Gastroesophageal sphincter (tissue), 3 donors: ENCODE measurements at regions not wholly inside any gene's neighbourhood (a gene's known extent, or its start where the extent isn't known, plus 50 kb on each side); places are given as distances from the start of the nearest gene placed in this dataset.

Source experiments
- CTCF ChIP-seq, 4 experiments: fragments of 200-600 bp in 2 of 4; fragments of 450-650 bp in 2 of 4; sonication (generic) in 1 of 4; IDR thresholded peaks; one replicate each; pipeline ENCODE4 v1.5.1; 2017 to 2019; ENCODE audit warnings: antibody characterized with exemption in 4 of 4, mild to moderate bottlenecking in 2 of 4, moderate library complexity in 2 of 4
- EP300 ChIP-seq: sonication (generic); formaldehyde crosslinking; IDR thresholded peaks from one replicate; pipeline ENCODE4 v1.6.1; 2017; ENCODE audit warnings: antibody characterized with exemption, mild to moderate bottlenecking
- POLR2A ChIP-seq, 2 donors: fragments of 450-650 bp; IDR thresholded peaks; one replicate each; pipeline ENCODE4 v1.6.1; 2017; ENCODE audit warnings: antibody characterized with exemption in 2 of 2, mild to moderate bottlenecking in 2 of 2, moderate library complexity in 1 of 2
- POLR2AphosphoS5 ChIP-seq: sonication (generic); formaldehyde crosslinking; IDR thresholded peaks from one replicate; pipeline ENCODE4 v1.6.1; 2017; ENCODE audit warnings: antibody characterized with exemption

- TF ChIP-seq CTCF (IDR thresholded peaks at IDR 0.05) (no peak), POLR2A (IDR thresholded peaks at IDR 0.05) (no peak), POLR2AphosphoS5 (no peak), EP300 (no peak)
These were observed 240.9 kb downstream of the BCAT1 start for GRCh38 chr12:24708043-24708442.
